ENCODE measurements at regions not wholly inside any gene's neighbourhood (a gene's known extent, or its start where the extent isn't known, plus 50 kb on each side); places are given as distances from the start of the nearest gene placed in this dataset.
"Not testable (repeated sequence)": the region's sequence is repeated elsewhere in the genome, so short reads cannot be mapped to it uniquely, and the experiment has no call there.

DNA sequence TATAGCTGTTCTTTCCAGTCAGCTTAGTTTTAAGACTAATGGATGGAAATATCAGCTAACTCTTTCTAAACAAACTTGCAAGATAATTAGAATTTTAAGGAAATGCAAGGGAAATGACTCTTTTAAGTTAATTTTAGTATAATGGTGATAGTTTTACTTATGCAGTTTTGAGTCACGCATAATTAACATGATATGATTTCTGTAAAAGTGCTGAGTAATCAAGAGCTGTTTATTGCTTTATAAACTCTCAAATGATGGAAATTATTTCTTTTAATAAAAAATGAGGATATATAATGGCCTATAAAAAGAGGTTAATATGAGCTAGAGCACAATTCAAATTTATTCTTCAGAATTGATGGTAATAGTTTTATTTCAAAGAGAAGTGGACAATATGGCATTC, 385.9 kb downstream of the GLUD2 start:
- no peak overlapping the region for H3K27ac ChIP-seq (ENCODE audit: low read depth, low read length)
- no peaks in the 10 kb centered on the region for H3K4me1 ChIP-seq (ENCODE audit: insufficient read depth, low read length)
- H3K9me3 ChIP-seq (ENCODE audit: low read depth, low read length) = no peaks in the 10 kb centered on the region
- TF ChIP-seq, protein P1, sequence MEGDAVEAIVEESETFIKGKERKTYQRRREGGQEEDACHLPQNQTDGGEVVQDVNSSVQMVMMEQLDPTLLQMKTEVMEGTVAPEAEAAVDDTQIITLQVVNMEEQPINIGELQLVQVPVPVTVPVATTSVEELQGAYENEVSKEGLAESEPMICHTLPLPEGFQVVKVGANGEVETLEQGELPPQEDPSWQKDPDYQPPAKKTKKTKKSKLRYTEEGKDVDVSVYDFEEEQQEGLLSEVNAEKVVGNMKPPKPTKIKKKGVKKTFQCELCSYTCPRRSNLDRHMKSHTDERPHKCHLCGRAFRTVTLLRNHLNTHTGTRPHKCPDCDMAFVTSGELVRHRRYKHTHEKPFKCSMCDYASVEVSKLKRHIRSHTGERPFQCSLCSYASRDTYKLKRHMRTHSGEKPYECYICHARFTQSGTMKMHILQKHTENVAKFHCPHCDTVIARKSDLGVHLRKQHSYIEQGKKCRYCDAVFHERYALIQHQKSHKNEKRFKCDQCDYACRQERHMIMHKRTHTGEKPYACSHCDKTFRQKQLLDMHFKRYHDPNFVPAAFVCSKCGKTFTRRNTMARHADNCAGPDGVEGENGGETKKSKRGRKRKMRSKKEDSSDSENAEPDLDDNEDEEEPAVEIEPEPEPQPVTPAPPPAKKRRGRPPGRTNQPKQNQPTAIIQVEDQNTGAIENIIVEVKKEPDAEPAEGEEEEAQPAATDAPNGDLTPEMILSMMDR (IDR thresholded peaks at IDR 0.05; ENCODE audit: extremely low read depth, low read depth, low read length) = no peak
- no peak overlapping the region for H3K4me2 ChIP-seq (ENCODE audit: insufficient read depth, low read length)
- H3K36me3 ChIP-seq (ENCODE audit: insufficient read depth, low read length) = no peaks in the 10 kb centered on the region
- DNase-seq (ENCODE audit: insufficient read length, low spot score, missing footprints) = no peak
- no peak overlapping the region for H2AFZ ChIP-seq (ENCODE audit: low read length)
- H3K27me3 ChIP-seq (ENCODE audit: insufficient read depth, low read length) = no peaks in the 10 kb centered on the region
- no peak overlapping the region for H3K4me3 ChIP-seq (ENCODE audit: insufficient read depth, low read length)
- H4K20me1 ChIP-seq (ENCODE audit: insufficient read depth, low read length) = no peaks in the 10 kb centered on the region
- H3K79me2 ChIP-seq (ENCODE audit: insufficient read depth, low read length) = no peaks in the 10 kb centered on the region

DNA sequence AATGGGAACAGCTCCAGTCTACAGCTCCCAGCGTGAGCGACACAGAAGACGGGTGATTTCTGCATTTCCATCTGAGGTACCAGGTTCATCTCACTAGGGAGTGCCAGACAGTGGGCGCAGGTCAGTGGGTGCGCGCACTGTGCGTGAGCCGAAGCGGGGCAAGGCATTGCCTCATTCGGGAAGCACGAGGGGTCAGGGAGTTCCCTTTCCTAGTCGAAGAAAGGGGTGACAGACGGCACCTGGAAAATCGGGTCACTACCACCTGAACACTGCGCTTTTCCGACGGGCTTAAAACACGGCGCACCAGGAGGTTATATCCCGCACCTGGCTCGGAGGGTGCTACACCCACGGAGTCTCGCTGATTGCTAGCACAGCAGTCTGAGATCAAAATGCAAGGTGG, 390.3 kb downstream of the GLUD2 start:
- H3K27me3 ChIP-seq (ENCODE audit: insufficient read depth, low read length); H3K9me3 ChIP-seq (ENCODE audit: low read depth, low read length); H3K4me1 ChIP-seq (ENCODE audit: insufficient read depth, low read length); H4K20me1 ChIP-seq (ENCODE audit: insufficient read depth, low read length); DNase-seq (ENCODE audit: insufficient read length, low spot score, missing footprints); H3K27ac ChIP-seq (ENCODE audit: low read depth, low read length); H3K4me2 ChIP-seq (ENCODE audit: insufficient read depth, low read length); H3K79me2 ChIP-seq (ENCODE audit: insufficient read depth, low read length); H3K36me3 ChIP-seq (ENCODE audit: insufficient read depth, low read length); H3K4me3 ChIP-seq (ENCODE audit: insufficient read depth, low read length); H2AFZ ChIP-seq (ENCODE audit: low read length): not testable (repeated sequence)

DNA sequence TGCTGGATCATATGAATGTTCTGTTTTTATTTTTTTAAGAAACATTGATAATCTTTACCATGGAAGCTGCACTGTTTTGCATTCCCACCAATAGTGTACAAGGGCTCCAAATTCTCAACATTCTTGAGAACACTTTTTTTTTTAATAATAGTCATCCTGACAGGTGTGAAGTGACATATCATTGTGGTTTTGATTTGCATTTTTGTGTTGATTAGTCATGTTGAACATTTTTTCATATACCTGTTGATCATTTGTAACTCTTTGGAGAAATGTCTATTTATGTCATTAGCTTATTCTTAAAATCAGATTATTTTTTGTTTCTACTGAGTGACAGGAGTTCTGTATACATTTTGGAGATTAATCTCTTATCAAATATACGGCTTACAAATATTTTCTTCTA, 408.5 kb downstream of the GLUD2 start:
- Histone ChIP-seq H3K4me3 (ENCODE audit: insufficient read depth, low read length) (no peak overlapping the region), H2AFZ (ENCODE audit: low read length) (no peak overlapping the region), H3K9me3 (ENCODE audit: low read depth, low read length) (no peaks in the 10 kb centered on the region), H3K27me3 (ENCODE audit: insufficient read depth, low read length) (no peaks in the 10 kb centered on the region), H3K4me2 (ENCODE audit: insufficient read depth, low read length) (no peak overlapping the region), H3K4me1 (ENCODE audit: insufficient read depth, low read length) (no peaks in the 10 kb centered on the region), H3K27ac (ENCODE audit: low read depth, low read length) (no peak overlapping the region), H4K20me1 (ENCODE audit: insufficient read depth, low read length) (no peaks in the 10 kb centered on the region), H3K79me2 (ENCODE audit: insufficient read depth, low read length) (no peaks in the 10 kb centered on the region), H3K36me3 (ENCODE audit: insufficient read depth, low read length) (no peaks in the 10 kb centered on the region)
- TF ChIP-seq, protein P1 (IDR thresholded peaks at IDR 0.05; ENCODE audit: extremely low read depth, low read depth, low read length) = no peak
- no peak for DNase-seq (ENCODE audit: insufficient read length, low spot score, missing footprints)

DNA sequence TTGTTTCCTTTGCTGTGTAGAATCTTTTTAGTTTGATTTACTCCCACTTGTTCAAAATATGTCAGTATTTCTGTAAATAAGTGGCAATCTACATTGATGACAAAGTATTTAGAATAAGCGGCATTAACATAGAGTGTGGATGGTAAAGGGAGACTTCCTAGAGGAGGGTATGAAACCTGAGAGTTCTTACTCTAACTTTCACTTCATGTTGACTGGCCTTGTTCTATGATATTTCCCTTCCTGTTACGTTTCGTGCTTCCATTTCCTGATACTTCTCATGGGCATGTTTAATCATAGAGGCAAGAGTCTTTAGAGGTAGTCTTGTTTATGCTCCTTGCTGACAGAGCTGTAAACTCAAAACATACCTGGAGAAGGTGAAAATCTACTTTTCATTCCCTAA, 408.9 kb downstream of the GLUD2 start:
- H3K27ac ChIP-seq (ENCODE audit: low read depth, low read length) = no peak overlapping the region
- H3K36me3 ChIP-seq (ENCODE audit: insufficient read depth, low read length) = no peaks in the 10 kb centered on the region
- H3K79me2 ChIP-seq (ENCODE audit: insufficient read depth, low read length) = no peaks in the 10 kb centered on the region
- H3K9me3 ChIP-seq (ENCODE audit: low read depth, low read length) = no peaks in the 10 kb centered on the region
- H3K4me2 ChIP-seq (ENCODE audit: insufficient read depth, low read length) = no peak overlapping the region
- DNase-seq (ENCODE audit: insufficient read length, low spot score, missing footprints) = no peak
- no peaks in the 10 kb centered on the region for H3K27me3 ChIP-seq (ENCODE audit: insufficient read depth, low read length)
- TF ChIP-seq, protein P1 (IDR thresholded peaks at IDR 0.05; ENCODE audit: extremely low read depth, low read depth, low read length) = no peak
- H2AFZ ChIP-seq (ENCODE audit: low read length) = no peak overlapping the region
- H3K4me1 ChIP-seq (ENCODE audit: insufficient read depth, low read length) = no peaks in the 10 kb centered on the region
- no peaks in the 10 kb centered on the region for H4K20me1 ChIP-seq (ENCODE audit: insufficient read depth, low read length)
- H3K4me3 ChIP-seq (ENCODE audit: insufficient read depth, low read length) = no peak overlapping the region

DNA sequence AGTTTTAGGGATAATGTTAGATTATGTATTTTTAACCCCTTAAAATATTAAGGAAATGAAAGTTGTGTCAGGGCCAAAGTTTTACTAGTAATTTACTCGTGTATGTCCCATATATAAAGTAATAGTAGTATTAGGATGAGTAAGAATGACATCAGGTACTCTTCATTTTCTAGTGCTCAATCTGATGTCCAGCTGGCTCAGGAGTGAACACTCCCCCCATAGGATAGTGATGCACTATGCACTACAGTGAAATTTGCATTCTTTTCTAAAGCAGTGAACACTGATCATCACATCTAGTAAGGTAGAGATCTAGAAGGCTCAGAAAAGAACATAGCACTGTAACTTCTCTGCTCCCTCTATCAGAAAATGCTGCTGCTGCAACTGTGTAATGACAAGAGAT, 409.7 kb downstream of the GLUD2 start:
- H3K4me3 ChIP-seq (ENCODE audit: insufficient read depth, low read length) = no peak overlapping the region
- no peaks in the 10 kb centered on the region for H3K9me3 ChIP-seq (ENCODE audit: low read depth, low read length)
- no peaks in the 10 kb centered on the region for H4K20me1 ChIP-seq (ENCODE audit: insufficient read depth, low read length)
- H3K4me2 ChIP-seq (ENCODE audit: insufficient read depth, low read length) = no peak overlapping the region
- no peaks in the 10 kb centered on the region for H3K27me3 ChIP-seq (ENCODE audit: insufficient read depth, low read length)
- H3K27ac ChIP-seq (ENCODE audit: low read depth, low read length) = no peak overlapping the region
- no peaks in the 10 kb centered on the region for H3K36me3 ChIP-seq (ENCODE audit: insufficient read depth, low read length)
- no peaks in the 10 kb centered on the region for H3K79me2 ChIP-seq (ENCODE audit: insufficient read depth, low read length)
- no peak for DNase-seq (ENCODE audit: insufficient read length, low spot score, missing footprints)
- H3K4me1 ChIP-seq (ENCODE audit: insufficient read depth, low read length) = no peaks in the 10 kb centered on the region
- TF ChIP-seq, protein P1 (IDR thresholded peaks at IDR 0.05; ENCODE audit: extremely low read depth, low read depth, low read length) = no peak
- no peak overlapping the region for H2AFZ ChIP-seq (ENCODE audit: low read length)

Measured in osteoblast (primary cell).